HG02852 (cell line): ENCODE measurements at regions not wholly inside any gene's neighbourhood (a gene's known extent, or its start where the extent isn't known, plus 50 kb on each side); places are given as distances from the start of the nearest gene placed in this dataset.

Experiments
- ATAC-seq: cut with Tn5 transposase; IDR thresholded peaks from one replicate; pipeline ENCODE4 v1.9.1; 2021; ENCODE audit warnings: mild to moderate bottlenecking, moderate library complexity; ENCODE audit not compliant: unreplicated experiment

DNA sequence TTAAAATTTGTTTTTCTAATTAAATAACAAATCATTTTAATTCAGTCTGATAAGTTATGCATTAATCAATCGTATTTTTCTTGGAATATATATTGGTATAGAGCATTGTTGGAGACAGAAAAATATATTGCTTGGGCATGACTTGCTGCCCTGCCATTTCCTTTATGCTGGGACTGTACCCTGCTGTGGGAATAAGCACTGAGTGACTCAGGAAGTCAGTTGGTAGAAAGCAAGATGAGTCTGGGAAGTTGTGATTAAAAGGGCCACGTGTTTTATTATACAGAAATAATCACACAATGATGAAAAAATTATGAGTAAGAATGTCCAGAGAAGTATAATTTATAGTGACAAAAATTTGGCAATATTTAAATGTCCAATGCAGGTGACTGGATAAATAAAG, 139.5 kb downstream of the KIF18A start:
- no peak for ATAC-seq

DNA sequence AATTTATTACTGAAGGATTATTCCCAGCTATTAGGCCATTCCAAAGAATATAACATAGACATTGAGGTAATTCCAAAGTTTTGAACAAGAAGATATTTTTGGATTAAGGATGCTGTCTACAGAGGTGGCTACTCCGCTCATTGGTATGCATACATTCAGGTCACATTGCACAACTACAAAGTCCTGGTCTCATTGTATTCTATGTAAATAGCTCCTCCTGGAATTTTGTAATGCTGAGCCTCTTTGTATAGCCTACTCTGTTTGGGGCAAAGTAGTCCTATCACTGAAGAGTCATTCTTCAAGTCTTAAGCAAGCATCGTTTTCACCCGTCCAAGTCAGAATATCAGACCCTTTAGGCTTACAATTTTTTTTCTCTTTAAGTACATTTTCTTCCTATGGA, 142.4 kb downstream of the KIF18A start:
- no peak for ATAC-seq

DNA sequence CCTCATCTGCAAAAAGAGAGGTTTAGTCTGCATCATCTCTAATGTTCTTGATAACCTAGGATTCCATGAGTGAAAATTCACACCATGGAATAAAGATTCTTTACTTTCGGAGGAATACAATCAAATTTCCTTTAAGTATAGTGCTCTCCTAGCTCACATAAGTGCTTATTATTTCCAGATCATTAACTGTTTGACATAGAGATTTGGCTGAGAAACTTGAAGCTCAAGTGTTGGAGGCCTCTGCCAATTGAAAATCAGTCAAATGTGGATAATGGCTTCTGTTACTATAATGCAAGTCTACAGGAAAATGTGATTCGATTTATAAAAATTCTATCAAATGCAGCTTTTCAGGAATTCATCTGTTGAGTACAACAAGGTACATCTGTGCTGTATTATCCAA, 144.6 kb downstream of the KIF18A start:
- no peak for ATAC-seq

DNA sequence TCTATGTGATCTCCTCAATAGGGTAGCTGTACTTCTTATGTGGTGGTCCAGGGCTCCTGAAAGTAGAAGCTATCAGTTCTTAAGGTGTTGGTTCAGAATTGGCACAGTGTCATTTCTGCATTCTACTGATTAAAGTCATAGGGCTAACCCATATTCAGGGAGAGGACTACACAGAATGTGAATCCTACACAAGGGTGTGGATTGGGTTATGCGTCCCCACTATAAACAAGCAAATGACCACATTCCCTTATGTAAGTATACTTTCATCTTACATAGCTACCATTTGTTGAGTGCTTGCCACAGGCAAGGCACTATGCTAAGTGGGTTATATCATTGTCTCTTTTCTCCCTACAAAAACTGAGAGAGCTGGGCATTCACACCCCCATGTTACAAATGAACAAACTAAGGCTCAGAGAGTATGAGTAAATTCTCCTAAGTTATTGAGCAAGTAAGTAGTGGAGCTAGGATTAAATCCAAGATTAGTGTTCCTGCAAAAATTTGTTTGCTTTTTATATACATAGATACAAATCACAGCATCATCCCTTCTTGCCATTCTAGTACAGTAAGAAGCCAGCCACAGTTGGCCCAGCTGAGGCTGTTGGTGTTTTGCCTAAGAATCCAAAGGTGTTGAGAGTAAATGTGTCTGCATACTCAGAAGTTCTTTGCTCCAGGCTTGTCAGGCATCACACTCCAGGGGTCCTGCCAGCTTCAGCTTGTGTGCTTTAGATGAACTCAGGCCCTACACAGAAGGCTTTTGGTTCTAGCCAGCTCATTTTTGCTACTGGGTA, 157.8 kb downstream of the KIF18A start:
- ATAC-seq, result no peak

DNA sequence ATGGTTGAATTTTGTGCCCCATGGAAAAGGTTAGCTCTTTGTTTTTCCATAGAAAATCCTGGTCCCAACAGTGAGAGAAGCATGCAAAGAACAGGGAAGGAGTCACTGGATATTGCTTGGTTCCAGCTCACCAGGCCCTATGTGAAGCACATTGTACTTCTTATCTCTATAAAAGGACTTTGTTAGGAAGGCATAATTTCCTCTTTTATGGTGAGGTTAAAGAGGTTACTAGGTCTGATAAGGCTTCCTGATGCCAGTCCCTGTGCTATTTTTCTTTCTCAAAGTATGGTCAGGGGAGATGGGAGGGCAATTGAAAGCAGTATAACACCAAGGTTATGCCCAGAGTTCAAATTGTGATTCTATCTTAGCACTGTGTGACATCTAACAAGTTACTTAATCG, 162.6 kb downstream of the KIF18A start:
- ATAC-seq, result no peak

DNA sequence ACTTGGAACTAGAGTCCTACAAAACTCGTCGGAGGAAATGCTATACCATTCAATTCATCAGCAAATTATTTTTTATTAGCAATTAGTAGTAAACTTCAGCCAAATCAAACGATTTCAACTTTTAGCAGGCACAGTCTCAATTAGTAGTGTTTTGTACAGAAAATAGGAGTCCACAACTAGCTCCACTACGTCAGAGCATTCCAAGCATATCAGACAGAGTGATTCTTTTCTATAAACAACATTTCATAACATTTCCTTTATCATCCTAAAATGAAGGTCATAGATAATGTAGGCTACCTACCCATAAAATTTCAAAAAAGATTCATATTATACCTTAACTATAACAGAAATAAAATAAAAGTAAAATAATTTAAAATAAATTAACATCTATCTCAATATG, 169.9 kb downstream of the KIF18A start:
- no peak for ATAC-seq

DNA sequence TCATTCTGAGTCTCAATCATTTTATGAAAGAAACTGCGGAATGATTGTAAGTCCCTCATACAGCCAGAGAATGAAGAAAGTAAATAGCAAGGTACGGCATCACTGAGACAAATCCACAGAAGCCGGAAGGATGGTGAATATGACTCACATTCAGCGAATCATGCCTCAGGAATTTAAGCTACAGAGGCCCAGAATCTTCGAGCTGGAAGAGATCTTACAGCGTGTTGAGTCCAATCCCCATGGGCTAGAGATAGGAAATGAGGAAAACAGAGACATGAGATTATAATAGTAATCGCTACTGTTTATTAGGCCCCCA, 173.2 kb downstream of the KIF18A start:
- no peak for ATAC-seq

DNA sequence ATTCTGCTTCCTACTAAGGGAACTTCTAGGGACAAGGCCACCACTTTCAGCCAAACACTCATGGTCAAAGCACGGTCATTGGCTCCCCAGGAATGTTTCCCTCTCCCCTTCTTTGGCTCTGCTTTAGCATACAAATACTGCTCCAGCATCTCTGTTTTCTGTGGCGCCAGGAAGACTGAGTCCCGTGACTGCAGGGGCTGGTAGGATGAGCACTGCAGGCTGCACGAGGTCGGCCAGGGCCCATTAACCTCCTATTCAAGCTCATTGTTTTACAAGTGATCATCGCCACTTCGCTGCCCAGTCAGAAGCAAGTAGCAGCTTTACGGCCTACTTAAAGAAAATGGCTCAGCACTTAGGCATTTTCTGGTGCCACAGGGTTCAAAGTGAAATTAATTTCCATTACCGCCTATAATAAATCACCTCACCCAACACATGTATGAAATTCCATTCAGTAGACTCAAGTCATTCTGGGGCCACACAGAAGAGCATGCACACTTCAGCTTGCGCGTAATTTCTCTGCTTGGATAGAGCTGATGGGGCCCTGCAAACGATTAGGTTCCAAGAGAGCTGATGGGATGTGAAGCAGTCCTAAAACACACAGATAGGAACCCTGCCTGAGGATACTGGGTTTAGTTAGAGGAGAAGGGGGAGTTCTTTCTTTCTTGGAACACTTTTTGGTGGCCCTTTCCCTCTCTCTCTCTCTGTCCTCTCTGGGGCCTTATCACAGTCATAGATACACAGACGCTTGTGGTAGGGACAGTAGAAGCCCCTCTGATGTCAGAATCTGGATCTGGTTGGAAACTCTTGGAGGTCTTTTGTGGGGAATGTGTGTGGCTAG, 173.7 kb downstream of the KIF18A start:
- no peak for ATAC-seq

DNA sequence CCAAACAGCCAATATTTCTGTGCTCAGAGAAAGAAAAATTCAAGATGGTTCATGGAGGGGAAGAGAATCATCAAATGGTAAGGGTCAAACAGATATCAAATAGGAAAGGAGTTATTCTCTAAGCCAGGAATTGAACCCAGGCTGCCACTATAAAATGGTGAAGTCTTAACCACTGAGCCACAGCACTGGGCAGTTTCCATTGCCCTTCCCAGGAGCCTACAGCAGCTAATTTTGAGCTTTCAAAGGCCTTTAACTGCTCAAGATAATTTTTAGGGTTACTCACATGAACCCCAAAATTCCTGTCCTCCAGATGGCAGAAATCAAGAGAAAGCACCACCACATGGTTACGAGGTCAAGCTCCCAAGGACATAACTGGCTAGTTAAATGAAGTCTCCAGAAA, 176.2 kb downstream of the KIF18A start:
- no peak for ATAC-seq

DNA sequence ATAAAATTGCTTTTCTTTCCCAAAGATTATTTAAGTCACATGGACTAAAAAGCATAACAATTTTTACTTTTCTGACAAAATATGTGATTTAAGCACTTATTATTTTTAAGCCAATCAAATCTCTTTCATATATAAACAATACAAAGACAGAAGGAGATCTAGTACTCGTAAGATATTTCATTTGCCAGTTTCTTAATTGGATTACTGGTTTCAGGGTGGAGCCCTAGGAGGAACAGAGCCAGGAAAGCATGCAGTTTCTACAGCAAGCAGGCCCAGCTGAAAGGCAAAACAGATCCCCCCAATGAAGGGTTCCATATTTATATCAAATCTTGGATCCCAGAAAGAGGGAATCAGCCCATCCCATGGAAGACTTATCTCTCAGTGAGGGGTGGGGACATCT, 177.0 kb downstream of the KIF18A start:
- ATAC-seq, result no peak

DNA sequence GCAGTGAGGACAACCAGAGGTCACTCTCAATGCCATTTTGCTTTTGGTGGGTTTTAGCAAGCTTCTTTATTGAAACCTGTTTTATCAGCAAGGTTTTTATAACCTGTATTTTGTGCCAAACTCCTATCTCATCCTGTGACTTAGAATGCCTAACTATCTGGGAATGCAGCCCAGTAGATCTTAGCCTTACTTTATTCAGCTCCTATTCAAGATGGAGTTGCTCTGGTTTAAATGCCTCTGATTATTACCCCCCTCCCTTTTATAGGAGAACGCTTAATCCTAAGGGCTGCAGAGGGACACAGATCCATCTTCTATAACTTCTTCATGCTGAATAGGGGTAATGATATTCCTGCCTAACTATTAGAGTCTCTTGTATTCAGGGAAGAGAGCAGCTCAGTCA, 179.1 kb downstream of the KIF18A start:
- ATAC-seq, result no peak

DNA sequence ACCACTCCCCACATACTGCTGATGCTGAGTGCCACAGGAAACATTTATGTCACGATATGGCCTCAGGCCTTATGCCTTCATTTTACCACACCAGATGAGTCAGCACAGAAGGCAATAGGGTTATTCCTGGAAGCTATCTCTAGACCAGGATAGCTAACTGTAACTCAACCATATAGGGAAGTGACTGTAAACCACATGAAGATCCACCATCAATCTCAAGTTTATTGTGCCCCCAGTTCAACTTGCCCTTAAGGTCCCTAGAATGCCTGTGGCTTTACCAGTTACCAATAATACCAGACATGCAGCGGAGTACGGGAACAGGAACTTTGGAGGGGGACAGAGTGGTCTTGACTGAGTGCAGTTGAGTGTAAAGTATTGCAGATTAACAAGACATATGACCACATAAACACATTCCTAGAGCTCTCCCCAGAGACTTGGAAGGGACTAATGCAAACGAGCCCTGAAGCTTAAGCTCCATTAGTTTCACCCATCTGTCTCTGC, 180.9 kb downstream of the KIF18A start:
- ATAC-seq, result no peak

DNA sequence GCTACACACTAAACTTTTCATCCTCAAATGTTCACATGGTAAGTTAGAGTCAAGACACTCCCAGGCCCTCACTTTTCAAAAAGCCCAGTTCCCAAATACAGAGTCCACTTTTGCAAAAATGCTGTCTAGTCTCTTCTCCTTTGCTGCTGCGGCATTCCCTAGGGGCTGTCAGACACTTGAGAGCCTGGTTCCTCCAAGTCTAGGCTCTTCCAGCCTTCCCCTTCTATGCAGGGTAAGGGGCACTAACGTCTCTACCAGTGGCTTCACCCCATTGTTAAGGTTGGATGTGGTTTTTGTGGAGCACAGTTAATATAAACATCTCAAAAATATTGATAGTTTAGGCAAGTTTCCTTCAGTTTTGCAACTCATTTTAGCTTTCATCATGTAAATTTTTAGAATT, 181.5 kb downstream of the KIF18A start:
- ATAC-seq, result no peak

DNA sequence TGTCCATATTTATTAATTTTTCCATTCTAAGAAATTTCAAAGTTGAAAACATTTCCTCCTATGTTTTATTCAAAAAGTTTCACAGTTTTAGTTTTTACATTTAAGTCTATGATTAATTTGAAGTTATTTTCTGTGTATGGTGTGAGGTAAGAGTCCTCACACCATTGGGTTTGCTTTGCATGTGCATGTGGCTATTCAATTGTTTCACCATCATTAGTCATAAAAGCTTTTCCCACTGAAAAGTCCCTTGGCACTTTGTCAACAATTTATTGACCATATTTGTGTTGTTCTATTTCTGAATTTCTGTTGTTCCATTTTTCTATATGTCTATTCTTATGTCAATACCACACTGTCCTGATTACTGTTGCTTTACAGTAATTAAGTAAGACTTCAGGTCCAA, 186.5 kb downstream of the KIF18A start:
- no peak for ATAC-seq

DNA sequence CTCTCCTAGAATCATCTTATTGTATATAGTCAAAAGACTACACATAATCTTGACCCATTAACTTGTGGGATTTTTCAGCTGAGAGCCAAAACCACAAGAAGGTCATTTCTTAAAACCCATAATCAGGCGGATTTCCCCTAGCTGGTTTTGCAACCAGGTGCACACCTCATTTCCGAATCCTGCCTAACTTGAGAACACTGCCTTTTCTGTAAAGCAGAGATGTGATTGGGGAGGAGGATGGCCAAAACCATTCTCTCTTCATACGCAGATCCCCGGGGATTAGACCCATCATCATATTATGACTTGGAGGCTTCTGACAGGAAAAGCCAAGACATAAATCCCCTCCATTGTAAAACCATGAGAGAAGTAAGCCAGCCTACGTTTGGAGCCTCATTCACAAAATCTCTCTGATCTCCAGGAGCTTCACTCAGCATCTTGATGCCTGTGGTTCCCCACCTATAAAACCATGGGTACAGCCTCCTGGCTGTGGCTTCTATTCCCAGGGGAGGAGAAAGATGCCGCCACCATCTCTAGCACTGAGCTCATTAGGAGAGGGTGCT, 191.3 kb downstream of the KIF18A start:
- ATAC-seq, result peak; percentile 92

DNA sequence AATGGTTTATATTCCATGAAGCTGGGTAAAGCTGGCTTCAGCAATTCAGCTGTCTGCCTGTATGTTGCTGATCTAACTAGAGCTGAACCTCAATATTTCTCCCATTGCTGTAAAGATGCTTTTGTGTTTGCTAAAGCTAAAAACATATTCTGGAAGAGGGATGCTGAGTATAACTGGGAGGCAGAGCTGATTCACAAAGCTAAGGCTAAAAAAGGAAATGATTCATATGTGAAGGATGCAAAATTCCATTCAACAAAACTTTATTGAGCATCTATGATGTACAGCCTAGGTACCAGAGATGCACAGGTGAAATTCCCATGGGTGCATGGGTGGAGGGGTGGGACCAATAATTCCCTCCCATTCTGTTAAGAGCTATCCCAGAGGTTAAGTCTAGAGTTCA, 193.9 kb downstream of the KIF18A start:
- ATAC-seq, result no peak

DNA sequence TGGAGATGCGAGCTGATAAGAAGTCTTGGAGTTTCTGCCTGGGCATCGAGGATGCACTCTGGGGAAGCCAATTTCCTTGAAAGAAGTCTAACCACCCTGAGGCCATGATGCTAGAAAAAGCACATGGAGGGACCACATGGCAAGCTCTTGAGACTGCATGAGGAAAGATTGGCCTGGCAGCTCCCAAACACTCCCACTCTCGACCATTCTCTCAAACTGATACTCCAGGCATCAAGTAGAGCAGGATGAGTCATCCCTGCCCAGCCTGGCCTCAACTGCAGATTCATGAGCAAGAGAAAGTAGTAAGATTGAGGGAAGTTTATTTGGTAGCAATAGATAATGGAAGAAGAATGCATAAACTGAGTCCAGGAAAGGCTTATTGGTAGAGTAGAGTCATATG, 194.3 kb downstream of the KIF18A start:
- no peak for ATAC-seq

DNA sequence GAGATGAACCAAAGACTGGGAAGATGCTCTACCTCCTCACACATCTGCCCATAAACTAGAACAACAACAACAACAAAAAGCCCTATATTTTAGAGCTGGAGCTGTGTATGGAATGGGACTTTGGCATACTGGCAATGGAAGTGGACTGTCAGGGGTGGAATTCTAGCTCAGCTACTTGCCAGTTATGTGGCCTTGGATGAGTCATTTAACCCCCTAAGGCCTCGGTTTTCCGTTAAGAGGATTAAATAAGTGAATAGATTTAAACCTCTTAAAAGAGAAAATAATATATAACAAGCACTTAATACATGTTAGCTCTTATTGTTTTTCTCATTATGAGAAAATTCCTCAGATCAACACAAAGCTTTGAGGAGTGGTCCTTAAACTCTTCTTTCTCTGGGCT, 195.0 kb downstream of the KIF18A start:
- no peak for ATAC-seq

DNA sequence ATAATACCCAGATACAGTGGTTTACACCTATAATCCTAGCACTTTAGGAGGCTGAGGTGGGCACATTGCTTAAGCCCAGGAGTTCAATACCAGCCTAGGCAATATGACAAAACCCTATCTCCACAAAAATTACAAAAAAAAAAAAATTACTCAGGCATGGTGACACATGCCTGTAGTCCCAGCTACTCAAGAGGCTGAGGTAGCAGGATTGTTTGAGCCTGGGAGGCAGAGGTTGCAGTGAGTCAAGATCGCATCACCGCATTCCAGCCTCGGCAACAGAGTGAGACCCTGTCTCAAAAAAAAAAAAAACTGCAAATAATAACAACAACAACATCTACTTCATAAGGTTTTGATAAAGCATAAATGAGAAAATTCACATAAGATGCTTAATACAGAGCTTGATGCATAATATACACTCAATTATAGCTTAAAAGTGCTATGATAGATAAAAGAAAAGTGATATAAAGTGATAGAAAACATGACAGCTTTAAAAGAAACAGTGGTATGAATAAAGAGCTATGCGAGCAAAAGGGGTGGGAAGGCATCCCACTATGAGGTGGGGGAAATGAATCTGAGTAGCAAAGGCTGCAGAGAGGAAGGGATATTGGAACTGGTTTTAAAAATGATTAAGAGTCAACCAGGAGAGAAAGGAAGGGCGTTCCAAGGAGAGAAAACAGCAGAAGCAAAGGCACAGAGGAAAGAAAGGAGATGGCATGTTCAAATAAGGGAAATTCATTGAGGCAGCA, 197.6 kb downstream of the KIF18A start:
- no peak for ATAC-seq

DNA sequence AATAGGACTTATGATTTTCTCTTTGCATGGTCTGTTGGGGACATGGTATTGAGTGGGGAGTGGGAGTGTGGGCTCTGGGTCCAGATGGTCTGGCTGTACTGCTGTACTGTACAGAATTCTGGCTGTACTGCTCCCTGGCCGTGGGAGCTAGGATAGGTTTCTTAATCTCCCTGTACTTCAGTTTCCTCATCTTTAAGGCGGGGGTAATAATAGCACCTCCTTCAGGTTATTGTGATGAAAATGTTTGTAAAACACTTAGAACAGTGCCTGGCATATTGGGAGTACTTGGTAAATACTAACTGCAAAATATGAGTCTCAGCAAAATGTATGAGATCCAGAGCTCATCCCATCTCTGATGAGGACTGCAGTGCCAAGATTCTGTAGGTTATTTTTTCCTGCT, 198.6 kb downstream of the KIF18A start:
- no peak for ATAC-seq

DNA sequence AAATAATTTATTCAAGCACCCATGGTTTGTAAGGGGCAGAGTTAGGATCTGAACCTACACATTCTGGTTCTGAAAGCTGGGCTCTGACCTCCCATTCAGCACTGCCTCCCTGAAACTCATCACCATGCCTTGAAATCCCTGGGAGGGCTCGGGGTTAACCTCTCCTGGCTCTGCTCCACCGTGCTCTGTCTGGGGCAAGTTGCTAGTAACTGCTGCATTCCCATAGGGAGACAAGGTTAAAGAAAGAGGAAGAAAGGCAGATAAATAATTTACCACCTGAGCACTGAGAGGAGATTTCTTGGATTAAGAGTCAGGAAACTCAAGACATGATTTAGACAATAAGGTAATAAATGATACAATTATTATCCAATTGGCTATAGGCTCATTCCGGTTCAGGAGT, 199.3 kb downstream of the KIF18A start:
- no peak for ATAC-seq
